B cell (primary cell): ENCODE measurements at regions not wholly inside any gene's neighbourhood (a gene's known extent, or its start where the extent isn't known, plus 50 kb on each side); places are given as distances from the start of the nearest gene placed in this dataset.

Experiments
- ATAC-seq: fragments of 200-7000 bp; cut with Tn5 transposase; one replicate; pipeline ENCODE4 v1.10.0; 2021; ENCODE audit warnings: low read depth, mild to moderate bottlenecking, moderate number of reproducible peaks, moderate library complexity
- CTCF ChIA-PET: fragments of 350-600 bp; sonication (Branson Sonifier 250); formaldehyde crosslinking; loops from one replicate; lab custom pipeline; 2021; ENCODE audit warnings: antibody characterized with exemption, inconsistent platforms; lab: Charles Lee
- POLR2A ChIA-PET: fragments of 350-600 bp; sonication (Branson Sonifier 250); formaldehyde crosslinking; loops from one replicate; lab custom pipeline; 2021; ENCODE audit warnings: antibody characterized with exemption; lab: Charles Lee
- DNase-seq: peaks from one replicate; pipeline ENCODE4 v3.0.0; 2013
- H2AFZ ChIP-seq: 2 replicates; pipeline ENCODE4 v1.6.1; 2012; ENCODE audit warnings: mild to moderate bottlenecking, low read depth, low read length; ENCODE audit not compliant: insufficient read depth, poor library complexity, severe bottlenecking
- H3K27ac ChIP-seq, 2 donors: 1 replicate in 1 of 2; 2 replicates in 1 of 2; pipeline ENCODE4 v1.5.1; 2012 to 2013; ENCODE audit warnings: low read length in 2 of 2, mild to moderate bottlenecking in 2 of 2, moderate library complexity in 1 of 2
- H3K27me3 ChIP-seq, 4 experiments: fragments of 200-600 bp in 1 of 4; sonication (generic) in 1 of 4; replicated peaks in 1 of 4; 1 replicate in 2 of 4; 2 replicates in 2 of 4; pipeline versions ENCODE4 v1.6.1 to v1.7.0; 2013 to 2016; ENCODE audit warnings: low read length in 3 of 4, mild to moderate bottlenecking in 2 of 4, mixed read lengths in 1 of 4, moderate library complexity in 1 of 4; ENCODE audit not compliant: insufficient read depth in 4 of 4, control insufficient read depth in 3 of 4; ENCODE audit errors: control extremely low read depth in 1 of 4
- H3K36me3 ChIP-seq, 2 experiments: replicated peaks in 1 of 2; 1 replicate in 1 of 2; 2 replicates in 1 of 2; pipeline versions ENCODE4 v1.6.1 to v1.7.1; 2013; ENCODE audit warnings: low read length in 1 of 2; ENCODE audit not compliant: insufficient read depth in 2 of 2, control insufficient read depth in 1 of 2; ENCODE audit errors: control extremely low read depth in 1 of 2, extremely low read depth in 1 of 2
- H3K4me1 ChIP-seq, 2 donors: fragments of 200-600 bp in 1 of 2; sonication (generic) in 1 of 2; 1 replicate in 1 of 2; 2 replicates in 1 of 2; pipeline versions ENCODE4 v1.5.1 to v1.6.1; 2013 to 2017; ENCODE audit warnings: low read length in 2 of 2; ENCODE audit not compliant: control insufficient read depth in 2 of 2, insufficient read depth in 2 of 2
- H3K4me2 ChIP-seq: replicated peaks from 2 replicates; pipeline ENCODE3; 2012; ENCODE audit warnings: mild to moderate bottlenecking, low read depth, low read length; ENCODE audit not compliant: poor library complexity, severe bottlenecking
- H3K4me3 ChIP-seq, 5 experiments: fragments of 200-600 bp in 1 of 5; sonication (generic) in 1 of 5; 1 replicate in 3 of 5; 2 replicates in 2 of 5; pipeline versions ENCODE4 v1.5.1 to v1.7.0; 2011 to 2016; ENCODE audit warnings: low read length in 4 of 5, mild to moderate bottlenecking in 4 of 5, low read depth in 2 of 5, control low read depth in 1 of 5, moderate library complexity in 1 of 5; ENCODE audit not compliant: insufficient read depth in 1 of 5; ENCODE audit errors: control extremely low read depth in 1 of 5, extremely low read depth in 1 of 5
- H3K79me2 ChIP-seq: fragments of 200-600 bp; sonication (generic); one replicate; pipeline ENCODE4 v1.6.0; 2016; ENCODE audit warnings: low read length; ENCODE audit not compliant: control insufficient read depth, insufficient read depth
- H3K9ac ChIP-seq: fragments of 200-600 bp; sonication (generic); 2 replicates; pipeline ENCODE4 v1.6.1; 2017; ENCODE audit warnings: mild to moderate bottlenecking, low read length, moderate library complexity
- H3K9me3 ChIP-seq, 3 donors: one replicate each; pipeline versions ENCODE4 v1.6.1 to v1.7.1; 2013; ENCODE audit warnings: low read length in 2 of 3; ENCODE audit not compliant: control insufficient read depth in 2 of 3, insufficient read depth in 1 of 3; ENCODE audit errors: control extremely low read depth in 1 of 3
- H4K20me1 ChIP-seq: 2 replicates; pipeline ENCODE4 v1.6.0; 2012; ENCODE audit warnings: mild to moderate bottlenecking, low read length; ENCODE audit not compliant: insufficient read depth, control insufficient read depth, poor library complexity, severe bottlenecking
- H3K27ac Mint-ChIP-seq: one replicate; pipeline ENCODE4 v1.8.0; 2021; ENCODE audit warnings: mixed read lengths
- H3K27me3 Mint-ChIP-seq: one replicate; pipeline ENCODE4 v1.8.0; 2021; ENCODE audit warnings: mixed read lengths
- H3K4me1 Mint-ChIP-seq: one replicate; pipeline ENCODE4 v1.8.0; 2021; ENCODE audit warnings: mixed read lengths
- H3K4me3 Mint-ChIP-seq: one replicate; pipeline ENCODE4 v1.8.0; 2021; ENCODE audit warnings: mixed read lengths
- H3K9me3 Mint-ChIP-seq: one replicate; pipeline ENCODE4 v1.8.0; 2022; ENCODE audit warnings: mixed read lengths; ENCODE audit not compliant: insufficient read depth
- CTCF ChIP-seq: fragments of 200-600 bp; IDR thresholded peaks from one replicate; pipeline ENCODE4 v1.8.0; 2022; ENCODE audit warnings: antibody characterized with exemption, mild to moderate bottlenecking
- EZH2 ChIP-seq: IDR thresholded peaks from 2 replicates; pipeline ENCODE4 v1.6.1; 2012; ENCODE audit warnings: borderline replicate concordance, low read depth, mild to moderate bottlenecking, moderate library complexity, low read length; ENCODE audit not compliant: insufficient read depth, poor library complexity, severe bottlenecking
- WGBS: methylation state at CpG from one replicate; pipeline ENCODE4 v1.1.5; 2013; ENCODE audit warnings: missing lambda C conversion rate; ENCODE audit not compliant: insufficient coverage; 5-methylcytosine and 5-hydroxymethylcytosine counted together
- intact Hi-C: fragments of 100-400 bp; cut with micrococcal nuclease; formaldehyde crosslinking; loops from one replicate; pipeline ENCODE4 v1.10.0; 2022

GRCh38 chr9:119091074-119091473 lies 278.2 kb downstream of the BRINP1 start:
- H3K27ac ChIP-seq: no peak overlapping the region
- H3K9me3 ChIP-seq: no peaks in the 10 kb centered on the region
- H3K27me3 ChIP-seq: no peaks in the 10 kb centered on the region
- H3K4me2 ChIP-seq: no peak overlapping the region
- no peak overlapping the region for H3K27ac Mint-ChIP-seq
- H3K79me2 ChIP-seq: no peaks in the 10 kb centered on the region
- no peak overlapping the region for H3K9ac ChIP-seq
- H3K4me1 Mint-ChIP-seq: no peaks in the 10 kb centered on the region
- intact Hi-C loops: no loop called here
- TF ChIP-seq EZH2: no peak
- no peak for TF ChIP-seq CTCF
- no peak overlapping the region for H3K4me3 ChIP-seq
- H3K36me3 ChIP-seq: no peaks in the 10 kb centered on the region
- ChIA-PET CTCF (no interaction called here), POLR2A (no interaction called here)
- no peak for DNase-seq
- no peak overlapping the region for H2AFZ ChIP-seq
- WGBS: 50% methylated on average over 1 of the region's 1 CpG
- ATAC-seq: no peak
- H3K9me3 Mint-ChIP-seq: peaks cover 4% of the 10 kb centered on the region
- H3K4me3 Mint-ChIP-seq: no peak overlapping the region
- no peaks in the 10 kb centered on the region for H4K20me1 ChIP-seq
- H3K27me3 Mint-ChIP-seq: no peaks in the 10 kb centered on the region
- H3K4me1 ChIP-seq: no peaks in the 10 kb centered on the region

DNA sequence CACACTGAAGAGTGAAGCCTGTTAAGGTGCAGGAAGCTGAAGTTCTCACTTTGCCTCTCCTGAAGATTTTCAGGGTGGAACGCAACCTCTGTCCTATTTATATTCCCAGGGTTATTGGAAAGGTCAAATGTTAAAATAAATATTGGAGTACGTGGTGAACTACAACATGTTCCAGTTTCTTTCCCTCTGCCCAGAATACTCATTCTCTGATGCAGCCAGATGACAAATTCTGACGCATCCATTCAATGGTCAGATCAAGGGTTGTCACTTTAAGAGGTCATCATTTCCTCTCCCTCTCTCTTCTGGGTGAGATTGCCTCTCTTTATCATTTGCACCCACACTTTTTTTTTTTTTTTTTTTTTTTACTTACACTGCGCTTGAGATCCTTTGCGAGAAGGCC lies 277.1 kb downstream of the BRINP1 start:
- intact Hi-C loops: no loop called here
- WGBS: 88% methylated on average over 1 of the region's 5 CpGs
- peaks cover 4% of the 10 kb centered on the region for H3K9me3 Mint-ChIP-seq
- H3K27me3 ChIP-seq: no peaks in the 10 kb centered on the region
- H3K27ac ChIP-seq: no peak overlapping the region
- no peak for DNase-seq
- TF ChIP-seq CTCF (no peak), EZH2 (no peak)
- H3K27ac Mint-ChIP-seq: no peak overlapping the region
- ChIA-PET CTCF (no interaction called here), POLR2A (no interaction called here)
- H2AFZ ChIP-seq: no peak overlapping the region
- no peaks in the 10 kb centered on the region for H3K79me2 ChIP-seq
- H3K4me3 Mint-ChIP-seq: no peak overlapping the region
- no peaks in the 10 kb centered on the region for H3K9me3 ChIP-seq
- H3K4me2 ChIP-seq: no peak overlapping the region
- no peaks in the 10 kb centered on the region for H3K4me1 Mint-ChIP-seq
- H4K20me1 ChIP-seq: no peaks in the 10 kb centered on the region
- H3K27me3 Mint-ChIP-seq: no peaks in the 10 kb centered on the region
- H3K9ac ChIP-seq: no peak overlapping the region
- no peaks in the 10 kb centered on the region for H3K36me3 ChIP-seq
- no peak for ATAC-seq
- H3K4me3 ChIP-seq: no peak overlapping the region
- H3K4me1 ChIP-seq: no peaks in the 10 kb centered on the region
